Embryonic facial prominence (tissue), 1 donor: ENCODE measurements at regions not wholly inside any gene's neighbourhood (a gene's known extent, or its start where the extent isn't known, plus 50 kb on each side); places are given as distances from the start of the nearest gene placed in this dataset.
A peak's percentile ranks its signal among the peaks of the same experiment; 100 is the strongest.

ENCODE experiments used
- DNase-seq: peaks from one replicate; pipeline ENCODE4 v3.0.0-alpha.2; 2016; ENCODE audit errors: extremely low spot score

DNA sequence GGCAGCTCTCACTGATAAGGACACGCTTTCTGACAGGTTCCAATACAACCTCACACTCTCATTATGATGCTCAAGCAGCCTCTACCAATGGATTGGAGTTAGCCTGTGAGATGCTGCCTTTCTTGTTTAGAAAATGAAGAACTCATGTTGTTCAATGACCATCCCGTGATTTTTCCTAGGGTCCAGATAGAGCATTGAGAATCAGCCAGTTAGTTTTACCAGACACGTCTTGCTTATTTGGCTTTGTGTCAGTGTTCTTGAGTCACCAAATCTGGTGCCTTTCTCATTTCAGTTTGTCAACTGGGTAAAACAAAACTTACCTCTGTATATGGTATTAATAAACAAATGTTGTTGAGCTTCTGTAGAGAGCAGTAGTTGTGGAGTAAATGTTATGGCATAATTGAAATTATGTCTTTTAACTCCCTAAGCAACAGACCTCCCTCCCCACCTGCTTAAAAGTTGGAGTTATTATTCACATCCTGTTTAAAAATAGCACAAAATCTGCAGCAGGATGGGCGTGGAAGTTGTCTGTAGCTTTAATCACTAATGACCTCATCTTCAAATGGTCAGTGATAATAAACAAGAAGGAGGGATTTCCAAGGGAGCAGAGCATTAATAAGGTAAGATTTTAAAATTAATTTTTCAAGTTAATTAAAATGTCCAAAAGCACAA, 167.3 kb downstream of the HRH4 start:
- DNase-seq: no peak

DNA sequence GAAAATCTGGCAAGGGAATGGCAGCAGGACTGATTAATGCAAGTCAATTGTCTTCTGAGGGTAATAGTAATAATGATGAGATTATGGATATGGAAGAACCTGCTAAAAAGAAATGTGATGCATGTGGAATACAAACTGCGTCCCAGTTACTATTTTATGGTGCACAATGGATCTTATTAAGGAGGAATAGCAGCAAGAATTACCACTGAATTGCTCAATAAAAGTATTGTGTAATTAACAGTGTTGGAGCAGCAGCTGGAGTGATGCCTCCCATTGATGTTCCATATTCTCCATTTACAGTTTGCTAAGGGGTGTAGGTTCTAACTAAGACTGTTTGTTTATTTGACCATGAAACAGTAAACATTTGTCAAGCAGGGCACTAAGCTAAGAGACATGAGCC, 167.9 kb downstream of the HRH4 start:
- no peak for DNase-seq

DNA sequence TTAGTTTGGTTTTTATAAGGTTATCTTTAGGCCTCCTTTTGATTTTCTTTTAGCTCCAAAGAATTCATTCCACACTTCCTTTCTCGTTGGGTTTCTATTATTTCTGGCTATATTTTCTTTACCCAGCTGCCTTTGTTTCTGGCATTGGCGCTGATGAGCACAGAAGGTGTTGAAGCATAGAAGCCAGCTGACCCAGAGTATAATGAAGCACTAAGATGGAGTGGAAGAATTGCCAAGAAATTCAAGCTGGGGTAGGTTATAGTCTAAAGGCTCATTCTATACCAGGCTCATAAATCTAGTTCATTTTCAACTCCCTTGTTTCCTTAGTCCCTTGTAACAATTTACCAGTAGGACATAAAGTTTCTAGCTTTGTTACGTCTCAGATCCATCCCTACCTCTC, 169.5 kb downstream of the HRH4 start:
- no peak for DNase-seq

DNA sequence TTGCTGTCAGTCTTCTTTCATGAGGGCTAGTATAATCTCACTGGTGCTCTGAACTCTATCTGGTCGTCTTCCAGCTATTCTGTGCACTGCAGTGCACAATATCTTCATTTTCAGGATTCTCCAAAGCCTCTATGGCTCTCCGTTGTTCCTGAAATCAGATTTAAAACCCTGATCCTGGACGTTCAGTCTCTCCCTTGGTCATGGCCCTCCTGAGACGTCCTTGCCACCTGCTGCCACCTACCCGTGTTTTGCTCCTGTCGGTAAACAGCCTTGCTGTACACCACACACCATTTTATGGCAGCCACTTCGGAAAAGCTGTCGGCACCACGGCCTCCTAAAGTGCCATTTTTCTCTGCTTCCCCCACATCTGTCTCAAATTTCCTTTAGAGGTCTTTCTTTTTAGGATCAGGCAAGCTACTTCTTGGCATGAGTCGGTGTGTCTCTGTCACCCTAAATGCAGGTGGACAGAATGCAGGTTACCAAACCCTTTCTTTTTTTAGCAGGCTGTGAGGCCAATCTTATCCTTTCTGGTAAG, 170.0 kb downstream of the HRH4 start:
- no peak for DNase-seq

DNA sequence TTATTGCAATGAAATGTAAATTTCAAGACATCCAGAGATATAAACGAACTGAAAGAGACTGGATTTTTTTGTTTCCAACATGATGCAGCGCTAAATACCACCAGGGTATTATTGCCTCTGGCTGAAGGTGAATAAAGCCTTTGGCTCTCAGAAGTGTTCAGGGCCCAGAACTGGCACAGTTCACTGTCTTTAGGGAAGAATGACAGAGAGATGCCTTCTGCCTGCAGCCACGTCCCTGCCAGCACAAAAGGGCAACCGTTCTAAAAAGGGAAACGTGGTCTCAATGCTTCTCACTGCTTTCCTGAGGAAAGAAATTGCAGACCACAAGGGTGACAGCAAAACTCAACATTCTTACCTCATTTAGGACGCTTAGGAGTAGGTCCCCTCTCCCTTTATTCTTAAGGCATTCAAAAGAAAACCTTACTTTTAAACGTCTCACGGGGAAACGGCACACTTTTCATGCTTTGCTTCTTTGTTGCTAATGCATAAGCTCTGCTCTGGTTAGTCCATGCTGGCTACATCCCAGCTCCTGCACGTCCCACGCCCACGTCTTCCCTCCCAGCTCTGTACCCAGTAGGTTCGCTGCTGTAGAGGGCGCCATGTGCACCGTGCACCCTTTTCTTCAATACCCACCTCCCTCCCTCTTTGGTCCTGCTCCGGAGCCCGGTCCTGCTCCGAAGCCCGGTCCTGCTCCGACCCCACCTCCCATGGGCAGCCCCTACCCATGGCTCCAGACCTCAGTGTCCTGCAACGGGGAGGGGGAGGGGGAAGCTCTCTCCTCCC, 171.0 kb downstream of the HRH4 start:
- no peak for DNase-seq

DNA sequence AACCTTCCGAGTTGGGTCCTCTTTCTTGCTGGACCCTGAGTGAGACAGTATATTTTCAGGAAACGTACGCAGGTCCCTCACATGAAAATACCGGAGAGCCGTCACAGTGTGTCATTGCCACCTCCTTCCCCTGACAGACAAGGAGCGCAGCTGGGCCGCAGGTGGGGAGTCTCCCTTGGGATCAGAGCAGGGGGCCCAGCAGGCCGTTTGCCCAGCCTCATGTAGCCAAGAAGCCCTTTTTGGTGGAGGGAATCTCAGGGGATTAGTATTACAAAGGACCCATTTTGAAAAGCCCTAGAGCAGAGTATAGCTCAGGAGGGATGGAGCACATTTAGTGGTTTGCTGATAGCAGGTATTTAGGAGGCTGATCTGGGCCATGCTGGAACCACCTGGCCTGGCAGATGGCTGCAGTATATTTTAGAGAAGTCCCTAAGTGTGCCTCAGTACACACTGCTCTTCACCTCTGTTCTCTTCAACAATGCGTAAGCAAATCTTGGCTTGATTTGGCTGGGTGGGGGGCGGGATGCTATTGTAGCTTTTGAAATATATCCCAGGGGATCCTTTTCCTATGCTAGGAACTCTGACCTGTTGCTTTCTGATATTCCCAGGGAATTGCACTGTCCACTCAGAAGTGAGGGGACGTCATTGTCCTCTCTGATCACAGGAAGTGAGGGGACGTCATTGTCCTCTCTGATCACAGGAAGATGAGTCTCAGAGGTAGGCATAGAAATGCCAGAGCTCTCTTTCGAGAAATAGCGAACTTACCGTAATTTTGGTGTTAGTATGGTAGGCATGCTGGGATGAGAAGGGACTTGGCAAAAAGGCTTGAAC, 171.9 kb downstream of the HRH4 start:
- DNase-seq: no peak

DNA sequence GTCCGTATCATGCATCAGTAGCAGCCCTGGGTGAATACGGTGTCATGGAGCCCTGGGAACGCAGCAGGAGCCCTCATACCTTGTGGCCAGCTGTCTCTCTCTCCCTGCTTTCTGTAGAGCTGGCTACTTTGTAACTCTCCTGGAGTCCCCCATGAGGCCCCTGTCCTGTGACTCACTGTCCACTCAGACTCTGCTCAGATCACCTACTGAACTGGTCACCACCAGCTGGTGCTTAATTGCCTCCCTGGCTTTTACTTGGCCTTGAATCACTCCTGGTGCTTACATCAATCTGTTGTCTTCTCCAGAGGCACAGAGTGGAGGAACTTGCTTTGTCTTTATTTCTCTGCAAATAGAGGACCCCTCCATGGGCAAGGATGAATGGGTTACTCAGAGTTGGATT, 172.7 kb downstream of the HRH4 start:
- no peak for DNase-seq

DNA sequence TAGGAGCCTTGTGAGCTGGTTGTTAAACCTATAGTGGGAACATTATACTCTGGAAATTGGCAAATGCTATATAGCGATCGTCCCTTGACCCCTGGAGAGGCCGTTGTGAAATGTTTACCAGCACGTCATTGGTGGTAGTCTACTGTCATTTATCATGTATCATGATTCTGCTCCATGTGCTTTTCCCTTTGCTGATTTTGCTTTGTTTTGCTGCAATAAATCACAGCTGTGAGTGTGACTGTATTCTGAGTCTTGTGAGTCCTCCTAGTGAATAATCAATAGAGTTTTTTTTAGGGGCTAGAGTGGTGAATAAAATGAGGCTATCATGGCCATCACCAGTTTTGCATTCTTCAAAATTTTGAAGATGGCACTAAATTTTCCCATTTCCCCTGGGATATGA, 189.1 kb downstream of the HRH4 start:
- DNase-seq: no peak

DNA sequence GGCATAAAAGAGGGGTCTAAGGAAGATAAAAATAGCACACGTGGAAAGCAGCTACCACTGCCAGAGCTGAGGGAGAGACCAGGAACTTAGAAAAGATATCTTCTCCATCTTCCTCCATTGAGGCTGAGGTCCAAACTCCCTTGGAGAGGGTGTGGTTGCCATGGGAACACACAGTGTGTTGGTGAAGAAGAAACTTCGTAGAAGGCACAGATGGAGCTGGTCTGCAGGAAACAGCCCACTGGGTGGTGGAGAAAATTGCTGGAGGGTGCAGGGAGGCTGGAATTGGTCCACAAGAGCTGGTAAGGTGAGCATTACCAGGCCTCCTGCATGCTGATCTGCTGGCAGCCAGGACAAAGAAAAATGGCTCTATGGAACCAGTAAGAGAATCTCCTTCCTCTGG, 191.0 kb downstream of the HRH4 start:
- DNase-seq: no peak

DNA sequence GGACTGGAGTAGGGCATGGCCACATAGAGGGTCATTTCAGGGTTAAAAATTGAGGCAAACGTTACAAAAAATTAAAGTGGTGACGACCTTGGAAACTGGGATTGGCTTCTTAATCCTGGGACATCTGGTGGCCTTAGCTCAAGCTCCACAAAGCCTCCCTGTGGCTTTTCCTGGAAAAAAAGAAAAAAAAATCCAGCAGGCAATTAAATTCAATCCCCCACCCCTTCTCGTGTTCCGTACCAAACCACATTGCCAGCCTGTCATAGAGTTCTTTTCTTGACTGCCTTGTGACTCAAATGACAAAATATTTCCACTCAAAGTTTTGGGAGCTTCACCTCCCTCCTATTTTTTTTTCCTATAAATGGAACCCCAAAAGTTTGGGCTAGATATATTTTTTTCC, 195.6 kb downstream of the HRH4 start:
- no peak for DNase-seq

DNA sequence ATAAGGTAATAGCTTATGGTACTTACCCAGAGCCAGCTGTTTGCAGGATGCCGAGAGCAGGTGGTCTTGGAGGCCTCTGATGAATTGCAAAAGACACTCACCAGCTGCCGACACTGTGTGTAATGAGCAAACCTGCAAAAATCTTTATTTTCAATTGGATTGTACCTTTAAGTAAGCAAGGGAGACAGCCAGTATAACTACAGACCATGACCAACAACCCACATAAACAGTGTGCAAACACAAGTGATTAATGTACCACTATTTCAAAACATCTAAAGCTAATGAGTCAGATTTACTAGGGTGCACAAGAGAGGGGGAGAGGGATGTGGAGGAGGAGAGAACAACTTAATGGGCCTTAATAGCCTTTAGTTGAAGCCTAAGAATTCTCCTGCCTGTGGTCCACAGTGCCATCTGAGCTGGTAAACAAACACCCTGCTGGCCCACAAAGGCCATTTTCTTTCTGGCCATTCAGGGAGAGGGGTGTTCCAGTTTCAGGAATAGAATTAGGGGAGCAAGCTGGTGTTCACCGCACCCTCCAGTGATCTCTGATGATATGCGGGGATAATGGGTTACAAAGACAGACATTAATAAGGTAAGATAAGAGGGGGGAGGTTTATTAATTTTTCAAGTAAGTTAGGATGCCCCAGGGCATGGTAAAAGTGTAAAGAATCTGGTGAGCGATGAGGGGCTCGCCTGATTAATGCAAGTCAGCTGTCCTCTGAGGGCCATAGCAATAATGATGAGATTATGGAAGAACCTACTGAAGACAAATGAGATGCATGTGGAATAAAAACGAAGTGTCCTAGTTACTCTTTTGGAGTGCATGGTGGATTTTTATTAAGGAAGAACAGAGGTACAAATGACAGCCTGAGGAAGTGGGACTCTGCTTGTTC, 196.4 kb downstream of the HRH4 start:
- no peak for DNase-seq

DNA sequence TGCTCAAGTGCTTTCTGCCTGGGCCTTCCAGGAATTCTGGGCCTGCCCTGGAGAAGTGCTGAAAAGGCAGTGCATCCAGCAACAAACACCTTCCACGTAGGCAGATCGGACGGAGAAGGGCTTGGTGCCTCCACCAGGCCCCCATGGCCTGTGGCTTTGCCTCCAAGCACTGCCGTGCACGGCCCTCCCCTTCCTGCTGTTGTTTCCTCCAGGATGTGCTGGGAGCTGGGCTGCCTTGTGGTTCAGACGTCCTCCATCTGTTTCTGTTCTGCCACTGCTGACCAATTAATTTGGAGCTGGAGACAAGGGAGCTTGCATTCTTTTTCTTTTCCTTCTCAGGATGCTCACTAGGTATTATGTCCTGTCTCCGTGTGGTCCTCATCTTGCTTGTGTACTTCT, 197.0 kb downstream of the HRH4 start:
- DNase-seq: no peak

DNA sequence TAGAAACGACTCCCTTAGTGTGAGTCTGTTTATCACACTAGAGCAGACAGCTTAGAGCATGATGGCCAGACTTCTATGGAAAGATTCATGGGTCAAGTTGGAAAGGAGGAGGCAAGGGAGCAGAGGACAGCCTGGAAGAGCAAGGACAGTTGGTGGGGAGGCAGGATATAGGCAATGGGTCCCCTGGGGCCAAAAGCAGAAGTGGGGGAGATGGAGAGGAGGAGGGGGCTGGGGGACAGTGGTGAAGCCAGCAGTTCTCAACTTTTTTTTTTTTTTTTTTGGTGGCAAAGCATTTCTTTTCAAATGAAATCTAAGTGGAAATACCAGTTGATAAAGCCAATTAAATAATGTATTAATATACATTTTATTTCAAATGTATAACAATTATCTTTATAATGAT, 197.9 kb downstream of the HRH4 start:
- no peak for DNase-seq

DNA sequence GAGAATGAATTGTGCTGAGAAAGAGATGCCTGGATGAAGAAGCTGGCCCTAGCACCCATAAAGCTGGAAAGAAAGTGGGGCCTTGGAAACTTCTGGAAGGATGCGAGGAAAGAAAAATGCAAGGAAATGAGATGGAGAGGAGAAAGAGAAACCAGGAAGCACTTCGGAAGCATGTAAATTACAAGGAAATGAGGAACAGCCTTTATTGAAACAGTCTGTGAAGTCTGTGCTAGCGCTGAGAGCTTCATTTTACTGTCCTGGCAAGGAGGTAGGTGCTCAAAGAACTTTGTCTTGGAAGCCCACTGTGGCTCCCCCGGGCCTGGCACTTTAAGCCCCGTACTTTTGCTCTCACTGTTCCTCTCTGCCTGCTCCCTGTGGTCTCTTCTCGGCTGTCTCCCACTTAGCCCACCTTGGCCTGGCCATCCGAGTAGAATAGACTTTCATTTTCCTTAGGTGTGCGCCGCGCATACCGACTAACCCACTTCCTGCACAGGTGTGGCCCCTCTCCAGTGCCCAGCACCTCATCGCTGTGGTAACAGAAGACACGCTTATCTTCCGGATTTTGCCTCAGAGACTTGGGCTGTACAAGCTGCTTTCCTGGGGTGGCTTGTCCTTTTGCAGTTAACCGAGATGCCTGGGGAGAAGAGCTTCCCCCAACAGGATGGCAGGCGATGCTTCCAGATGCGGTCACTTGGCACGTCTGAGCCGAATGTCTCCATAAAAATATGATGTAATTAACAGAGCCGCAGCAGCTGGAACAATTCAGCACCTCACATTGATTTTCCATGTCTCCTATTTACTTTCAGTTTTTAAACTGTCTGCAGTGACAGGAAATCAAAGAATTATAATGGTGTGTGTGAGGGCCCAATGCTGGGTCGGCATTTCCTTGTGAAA, 199.6 kb downstream of the HRH4 start:
- DNase-seq: peak; percentile 25

DNA sequence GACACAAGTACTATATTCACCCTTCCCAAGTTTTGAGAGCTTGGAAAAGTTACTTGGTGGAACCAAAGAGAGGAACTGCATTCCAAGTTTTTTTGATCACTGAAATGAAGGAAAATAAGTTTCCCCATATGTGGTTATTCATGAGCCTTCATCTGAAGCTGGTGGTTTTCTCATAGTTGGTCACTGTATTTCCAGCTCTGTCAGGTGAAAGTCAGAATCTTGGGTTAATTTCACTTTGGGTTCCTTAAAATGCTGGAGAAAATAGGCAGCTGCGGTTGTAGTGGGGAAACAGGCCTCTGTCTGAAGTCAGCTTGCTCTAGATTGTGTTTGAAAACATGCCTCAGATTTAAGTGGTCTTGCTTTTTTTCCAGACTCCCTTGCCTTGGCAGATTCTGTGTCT, 200.5 kb downstream of the HRH4 start:
- DNase-seq: no peak

DNA sequence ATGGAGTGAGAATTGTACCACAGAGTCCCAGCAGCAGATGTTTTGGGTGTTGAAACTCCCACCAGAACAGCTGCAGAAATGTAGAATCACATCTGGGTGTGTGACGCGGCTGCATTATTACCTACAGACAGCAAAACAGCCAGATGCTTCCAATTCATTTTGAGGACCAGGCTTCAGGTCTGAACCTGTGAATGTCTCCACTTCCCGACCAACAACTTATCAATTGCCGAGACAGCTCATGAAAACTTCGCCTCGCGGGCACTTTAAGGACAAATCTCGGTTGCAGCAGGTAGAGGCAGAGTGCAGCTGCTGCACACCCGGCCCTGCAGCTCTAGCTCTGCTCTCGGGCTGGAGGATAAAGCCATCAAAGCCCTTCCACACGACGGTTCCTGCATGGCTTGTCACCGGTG, 202.0 kb downstream of the HRH4 start:
- DNase-seq: no peak

DNA sequence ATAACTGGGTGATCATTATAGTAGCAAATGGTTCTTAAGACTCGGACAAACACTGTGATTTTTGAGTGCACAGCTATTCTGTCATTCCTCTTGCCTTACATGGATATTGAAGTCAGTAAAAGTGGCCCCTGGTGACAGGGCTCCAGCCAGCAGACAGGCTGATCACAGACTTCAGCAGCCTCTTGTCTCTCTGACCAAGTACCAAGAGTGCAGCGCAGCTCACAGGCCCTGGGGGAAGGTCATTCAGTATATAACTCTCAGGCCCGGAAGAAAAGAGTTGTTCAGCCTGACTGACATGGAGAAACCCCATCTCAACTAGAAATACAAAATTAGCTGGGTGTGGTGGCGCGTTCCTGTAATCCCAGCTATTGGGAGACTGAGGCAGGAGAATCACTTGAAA, 202.6 kb downstream of the HRH4 start:
- DNase-seq: no peak

DNA sequence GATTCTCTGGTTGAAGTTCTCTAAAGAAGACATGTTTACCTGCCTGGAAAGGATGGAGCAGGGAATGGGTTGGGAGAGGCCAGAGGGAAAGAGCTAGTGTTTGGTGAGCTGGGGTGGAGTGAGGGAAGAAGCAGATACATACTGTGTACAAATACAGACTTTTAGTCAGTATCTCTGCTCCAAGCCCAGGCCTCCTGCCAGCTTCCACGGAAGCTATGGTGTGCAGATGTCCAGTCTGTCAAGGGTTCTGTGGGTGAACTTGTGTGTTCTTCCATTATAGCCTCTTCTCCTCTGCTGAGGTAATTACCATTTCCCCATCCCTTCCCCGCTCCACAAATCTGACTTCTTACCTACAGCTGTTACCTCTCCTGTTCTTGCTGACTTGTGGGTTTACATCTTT, 208.6 kb downstream of the HRH4 start:
- DNase-seq: no peak

DNA sequence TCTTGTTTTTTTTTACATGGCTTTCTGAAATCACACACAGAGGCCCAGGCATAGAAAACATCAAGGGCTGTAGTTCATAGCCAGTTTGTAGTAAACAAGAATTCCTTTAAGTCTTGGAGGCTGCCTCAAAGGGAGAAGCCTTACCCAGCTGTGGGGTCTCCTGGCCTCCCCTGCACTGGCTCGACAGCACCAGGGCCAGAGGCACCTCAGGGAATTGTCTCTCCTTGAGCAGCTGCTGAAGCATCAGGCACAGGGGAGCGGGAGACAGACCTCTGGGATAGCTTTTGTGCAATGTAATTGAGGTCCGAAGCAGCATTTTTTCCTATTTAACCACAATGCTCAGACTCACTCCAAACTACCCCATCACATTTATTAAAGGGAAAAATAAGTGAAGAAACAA, 209.1 kb downstream of the HRH4 start:
- no peak for DNase-seq

DNA sequence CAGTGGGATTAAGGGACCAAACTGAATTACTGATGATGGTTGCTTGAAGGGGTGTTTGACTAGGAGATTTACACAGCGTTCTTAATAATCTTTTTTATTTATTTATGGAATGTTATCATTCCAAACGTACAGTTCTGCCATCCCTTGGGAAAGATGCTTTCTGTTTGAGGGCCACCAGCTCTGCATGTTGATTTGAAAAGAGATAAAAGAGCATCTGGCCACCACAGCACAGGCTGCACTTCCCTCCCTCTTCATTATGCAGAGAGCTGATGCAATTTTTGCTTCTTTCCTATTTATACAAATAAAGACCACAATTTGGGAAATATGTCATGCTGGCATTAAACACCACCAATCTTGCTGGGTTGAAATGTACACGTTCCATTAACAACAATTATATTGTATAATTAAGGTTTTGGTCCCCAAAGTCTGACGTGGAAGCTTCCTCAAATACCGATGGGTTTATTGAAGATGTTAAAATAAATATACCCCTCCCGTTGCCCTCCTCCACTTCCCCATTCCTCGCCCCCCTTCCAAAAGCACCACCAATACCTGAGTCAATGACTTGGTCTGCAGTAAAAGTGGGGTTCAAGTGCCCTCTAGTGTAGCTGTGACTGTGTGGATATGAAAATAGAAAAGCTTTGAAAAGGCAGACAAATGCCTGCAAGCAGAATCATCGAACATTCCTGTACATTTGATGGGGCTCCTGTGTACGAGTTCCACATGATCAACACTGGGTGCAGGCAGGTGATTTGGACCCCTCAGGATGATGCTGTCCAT, 211.9 kb downstream of the HRH4 start:
- DNase-seq: no peak
